WI38 (cell line): ENCODE measurements at regions not wholly inside any gene's neighbourhood (a gene's known extent, or its start where the extent isn't known, plus 50 kb on each side); places are given as distances from the start of the nearest gene placed in this dataset.

Experiments
- H3K4me3 ChIP-seq: 2 replicates; pipeline ENCODE4 v1.5.1; 2011; ENCODE audit warnings: low read depth, mild to moderate bottlenecking, control low read depth, low read length
- CTCF ChIP-seq: IDR thresholded peaks from 2 replicates; pipeline ENCODE4 v1.5.1; 2012; ENCODE audit warnings: low read depth, mild to moderate bottlenecking, control low read depth, low read length

- no peak for TF ChIP-seq CTCF
- no peak overlapping the region for H3K4me3 ChIP-seq
Measured at GRCh38 chr10:131683281-131683861, 217.4 kb upstream of the PPP2R2D start.

GRCh38 chr10:131683941-131684340, 216.9 kb upstream of the PPP2R2D start:
- TF ChIP-seq CTCF = no peak
- no peak overlapping the region for H3K4me3 ChIP-seq

- TF ChIP-seq CTCF = no peak
- no peak overlapping the region for H3K4me3 ChIP-seq
Measured at GRCh38 chr10:131685007-131685406, 215.8 kb upstream of the PPP2R2D start.

GRCh38 chr10:131685576-131685975, 215.2 kb upstream of the PPP2R2D start:
- no peak overlapping the region for H3K4me3 ChIP-seq
- no peak for TF ChIP-seq CTCF

- no peak overlapping the region for H3K4me3 ChIP-seq
- no peak for TF ChIP-seq CTCF
Measured at GRCh38 chr10:131686781-131687420, 213.9 kb upstream of the PPP2R2D start.

GRCh38 chr10:131688304-131688703, 212.5 kb upstream of the PPP2R2D start:
- no peak overlapping the region for H3K4me3 ChIP-seq
- no peak for TF ChIP-seq CTCF

- no peak overlapping the region for H3K4me3 ChIP-seq
- TF ChIP-seq CTCF = no peak
Measured at GRCh38 chr10:131689016-131689415, 211.8 kb upstream of the PPP2R2D start.
